ENCODE measurements at regions not wholly inside any gene's neighbourhood (a gene's known extent, or its start where the extent isn't known, plus 50 kb on each side); places are given as distances from the start of the nearest gene placed in this dataset.

GRCh38 chr3:153001210-153002078, 160.6 kb upstream of the RAP2B start:
- no peak for TF ChIP-seq SPI1 (IDR thresholded peaks at IDR 0.05; ENCODE audit: low read depth, low read length)
- no peak for TF ChIP-seq POLR2A (IDR thresholded peaks at IDR 0.05; ENCODE audit: low read depth, low read length)

Measured in GM12891 (cell line).